Natural killer cell treated with Interleukin-12 subunit alpha and Interleukin-12 subunit beta and Interleukin-15 and Interleukin-18, amount 100 ng/mL, for 72 hours (primary cell): ENCODE measurements at regions not wholly inside any gene's neighbourhood (a gene's known extent, or its start where the extent isn't known, plus 50 kb on each side); places are given as distances from the start of the nearest gene placed in this dataset.
A peak's percentile ranks its signal among the peaks of the same experiment; 100 is the strongest.

Source experiments
- ATAC-seq, 2 donors: fragments of 150-1000 bp; cut with Tn5 transposase in 1 of 2; sonication (Bioruptor Pico), chemical (Tn5 transposase) in 1 of 2; 2 replicates each; pipeline ENCODE4 v1.10.0; 2021
- DNase-seq: peaks from one replicate; pipeline ENCODE4 v3.0.0; 2022; ENCODE audit warnings: low spot score
- H3K27ac Mint-ChIP-seq, 2 donors: 1 replicate in 1 of 2; 2 replicates in 1 of 2; pipeline ENCODE4 v1.8.0; 2022; ENCODE audit warnings: mixed read lengths in 2 of 2, mild to moderate bottlenecking in 1 of 2, moderate library complexity in 1 of 2
- H3K27me3 Mint-ChIP-seq, 2 donors: 1 replicate in 1 of 2; 2 replicates in 1 of 2; pipeline ENCODE4 v1.8.0; 2022; ENCODE audit warnings: mixed read lengths in 2 of 2
- H3K36me3 Mint-ChIP-seq: one replicate; pipeline ENCODE4 v1.8.0; 2022; ENCODE audit warnings: mixed read lengths
- H3K4me1 Mint-ChIP-seq, 2 donors: 1 replicate in 1 of 2; 2 replicates in 1 of 2; pipeline ENCODE4 v1.8.0; 2022; ENCODE audit warnings: low read depth in 2 of 2, mixed read lengths in 2 of 2, mild to moderate bottlenecking in 1 of 2
- H3K4me3 Mint-ChIP-seq: one replicate; pipeline ENCODE4 v1.8.0; 2022; ENCODE audit warnings: mixed read lengths
- H3K9me3 Mint-ChIP-seq: 2 replicates; pipeline ENCODE4 v1.8.0; 2022; ENCODE audit warnings: mixed read lengths

DNA sequence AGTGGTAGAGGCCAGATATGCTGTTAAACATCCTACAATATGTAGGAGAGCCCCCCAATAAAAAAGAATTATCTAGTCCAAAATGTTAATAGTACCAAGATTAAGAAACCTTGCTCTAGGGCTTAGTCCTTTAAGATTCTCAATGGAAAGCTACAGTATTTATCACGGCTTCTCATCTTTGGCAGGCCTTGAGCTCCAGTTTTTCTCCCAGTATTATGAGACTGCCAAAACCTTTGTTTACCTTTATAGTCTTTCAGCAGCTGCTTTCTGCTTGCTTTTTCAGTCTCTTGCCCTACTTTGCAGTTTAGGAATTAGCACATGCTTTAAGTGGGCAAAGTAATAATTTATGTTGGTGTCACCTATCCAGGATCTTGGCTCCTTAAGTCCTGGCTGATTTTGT lies 59.7 kb downstream of the NHLRC1 start:
- Mint-ChIP-seq H3K27me3 (peaks cover 2 to 7% of the 10 kb centered on the region in 2 donors), H3K4me3 (no peak overlapping the region), H3K36me3 (no peaks in the 10 kb centered on the region), H3K4me1 (no peaks in the 10 kb centered on the region), H3K27ac (no peak overlapping the region), H3K9me3 (no peaks in the 10 kb centered on the region)
- DNase-seq (no peak), ATAC-seq (no peak)

DNA sequence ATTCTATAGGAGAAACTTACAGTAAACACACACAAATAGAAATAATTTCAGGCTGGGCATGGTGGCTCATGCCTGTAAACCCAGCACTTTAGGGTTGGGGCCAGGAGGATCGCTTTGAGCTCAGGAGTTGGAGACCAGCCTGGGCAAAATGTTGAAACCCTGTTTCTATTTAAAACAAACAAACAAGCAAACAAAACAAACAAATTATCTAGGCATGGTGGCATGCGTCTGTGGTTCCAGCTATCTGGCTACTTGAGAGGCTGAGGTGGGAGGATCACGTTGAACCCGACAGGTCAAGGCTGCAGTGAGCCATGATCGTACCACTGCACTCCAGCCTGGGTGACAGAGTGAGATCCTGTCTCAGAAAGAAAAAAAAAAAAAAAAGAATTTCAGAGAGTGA lies 64.0 kb downstream of the NHLRC1 start:
- no peak for ATAC-seq
- no peaks in the 10 kb centered on the region for H3K4me1 Mint-ChIP-seq

DNA sequence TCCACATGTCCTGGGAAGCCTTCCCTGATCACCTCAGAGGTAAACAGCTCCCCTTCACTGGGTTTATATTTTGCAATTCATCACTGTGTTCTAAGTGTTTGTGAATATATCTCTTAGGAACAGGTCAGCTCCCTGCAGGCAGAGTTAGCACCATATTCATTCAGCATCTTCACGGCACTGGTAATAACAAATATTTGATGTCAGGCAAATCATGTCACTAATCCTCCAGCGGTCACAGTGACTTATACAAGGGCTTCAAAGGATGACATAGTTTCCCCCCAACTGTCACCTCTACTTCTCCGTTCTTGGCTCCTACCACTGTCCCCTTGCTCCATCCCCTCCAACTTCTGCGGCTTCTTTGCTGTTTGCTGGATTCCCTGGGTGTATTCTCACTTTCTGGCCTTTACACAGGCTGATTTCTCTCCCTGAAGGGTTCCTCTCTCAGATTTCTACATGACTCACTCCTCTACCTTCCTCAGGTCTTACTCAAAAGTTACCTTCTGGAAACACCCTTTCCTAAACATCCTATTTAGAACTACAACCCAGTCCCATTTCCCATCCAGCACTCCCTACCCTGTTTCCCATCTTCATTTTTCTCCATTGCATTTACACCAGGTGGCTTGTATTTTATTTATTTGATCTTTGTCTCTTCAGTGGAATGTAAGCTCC lies 66.6 kb downstream of the NHLRC1 start:
- Mint-ChIP-seq H3K4me1 (no peaks in the 10 kb centered on the region), H3K27me3 (peaks cover 8 to 26% of the 10 kb centered on the region in 2 donors), H3K9me3 (no peaks in the 10 kb centered on the region), H3K27ac (no peak overlapping the region), H3K36me3 (no peaks in the 10 kb centered on the region), H3K4me3 (no peak overlapping the region)
- ATAC-seq (no peak), DNase-seq (no peak)

More for the DNA sequence above, 64.0 kb downstream of the NHLRC1 start:
- H3K27me3 Mint-ChIP-seq = peaks cover 5 to 17% of the 10 kb centered on the region in 2 donors
- H3K27ac Mint-ChIP-seq = no peak overlapping the region
- DNase-seq = no peak
- H3K4me3 Mint-ChIP-seq = no peak overlapping the region
- no peaks in the 10 kb centered on the region for H3K9me3 Mint-ChIP-seq
- no peaks in the 10 kb centered on the region for H3K36me3 Mint-ChIP-seq

DNA sequence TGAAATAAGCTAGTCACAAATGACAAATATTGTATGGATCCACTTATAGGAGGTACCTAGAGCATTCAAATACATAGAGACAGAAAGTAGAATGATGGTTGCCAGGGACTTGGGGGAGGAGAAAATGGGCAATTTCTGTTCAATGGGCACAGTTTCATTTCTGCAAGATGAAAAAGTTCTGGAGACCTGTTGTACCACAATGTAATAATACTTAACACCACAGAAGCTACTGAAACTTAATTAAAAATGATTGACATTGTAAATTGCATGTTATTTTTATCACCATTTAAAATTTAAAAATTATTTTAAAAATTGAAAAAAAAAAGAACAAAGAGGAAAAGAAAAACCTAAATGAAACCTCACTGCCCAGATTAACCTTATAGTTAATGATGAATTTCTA lies 67.4 kb downstream of the NHLRC1 start:
- Mint-ChIP-seq H3K4me1 (no peaks in the 10 kb centered on the region), H3K4me3 (no peak overlapping the region), H3K27me3 (peaks cover 8 to 26% of the 10 kb centered on the region in 2 donors), H3K36me3 (no peaks in the 10 kb centered on the region), H3K27ac (no peak overlapping the region), H3K9me3 (no peaks in the 10 kb centered on the region)
- ATAC-seq = no peak
- no peak for DNase-seq

DNA sequence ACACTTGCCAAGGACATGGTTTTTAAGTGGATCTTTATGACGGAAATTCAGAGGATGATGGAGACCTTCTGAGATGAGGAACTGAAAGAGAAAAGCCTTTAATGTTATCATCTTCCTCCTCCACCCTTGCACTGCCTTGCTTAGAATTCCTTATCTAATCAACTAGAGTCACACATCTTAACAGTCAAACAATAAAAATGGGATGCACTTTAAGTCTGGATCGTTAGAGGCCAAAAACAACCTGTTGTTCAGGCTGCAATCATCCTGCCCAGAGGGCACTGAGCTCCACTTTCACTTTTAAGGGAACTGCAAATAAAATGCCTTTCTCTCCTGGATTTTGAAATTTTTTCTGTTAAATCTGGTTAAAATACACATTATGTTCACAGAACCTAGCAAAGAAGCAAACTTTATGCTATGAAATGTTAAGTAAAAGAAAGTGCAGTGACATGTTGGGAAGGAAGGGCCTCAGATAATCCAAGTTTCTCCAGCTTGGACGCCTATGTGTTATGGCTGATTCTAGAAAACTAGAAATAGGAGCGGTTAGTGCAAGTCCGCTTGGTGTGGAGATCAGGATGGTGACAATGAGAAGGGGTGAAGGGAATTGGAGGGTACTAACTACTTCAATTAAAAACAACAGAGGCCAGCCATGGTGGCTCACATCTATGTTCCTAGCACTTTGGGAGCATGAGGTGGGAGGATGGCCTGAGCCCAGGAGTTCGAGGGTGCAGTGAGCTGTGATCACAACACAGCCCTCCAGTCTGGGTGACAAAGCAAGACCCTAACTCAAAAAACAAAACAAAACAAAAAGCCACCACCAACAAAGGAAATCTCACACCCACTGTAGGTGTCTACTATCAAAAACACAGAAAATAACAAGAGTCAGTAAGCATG lies 66.4 kb upstream of the KIF13A start:
- Mint-ChIP-seq H3K4me3 (no peak overlapping the region), H3K27me3 (peaks cover 6 to 26% of the 10 kb centered on the region in 2 donors), H3K9me3 (no peaks in the 10 kb centered on the region), H3K27ac (no peak overlapping the region), H3K4me1 (peaks cover 0 to 5% of the 10 kb centered on the region in 2 donors), H3K36me3 (no peaks in the 10 kb centered on the region)
- ATAC-seq = no peak
- no peak for DNase-seq

DNA sequence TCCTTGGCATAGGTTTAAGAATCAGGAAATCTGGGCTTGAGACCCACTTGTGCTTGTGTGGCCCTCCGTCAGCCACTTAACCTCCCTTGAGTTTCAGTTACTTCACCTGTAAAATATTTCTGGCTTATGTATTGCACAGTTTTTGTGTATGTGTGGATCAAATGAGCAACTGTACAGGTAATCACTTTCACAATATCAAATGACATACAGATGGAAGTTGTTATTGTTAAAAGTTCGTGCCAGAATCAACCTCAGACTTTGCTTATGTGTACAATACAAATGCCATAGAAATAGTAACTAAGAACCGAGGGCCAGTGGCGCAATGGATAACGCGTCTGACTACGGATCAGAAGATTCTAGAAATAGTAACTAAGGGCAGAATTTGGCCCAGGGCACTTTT lies 65.6 kb upstream of the KIF13A start:
- H3K27me3 Mint-ChIP-seq = peaks cover 6 to 28% of the 10 kb centered on the region in 2 donors
- H3K27ac Mint-ChIP-seq = no peak overlapping the region
- no peak overlapping the region for H3K4me3 Mint-ChIP-seq
- peaks cover 0 to 9% of the 10 kb centered on the region in 2 donors for H3K4me1 Mint-ChIP-seq
- no peaks in the 10 kb centered on the region for H3K36me3 Mint-ChIP-seq
- no peak for DNase-seq
- no peak for ATAC-seq
- no peaks in the 10 kb centered on the region for H3K9me3 Mint-ChIP-seq

DNA sequence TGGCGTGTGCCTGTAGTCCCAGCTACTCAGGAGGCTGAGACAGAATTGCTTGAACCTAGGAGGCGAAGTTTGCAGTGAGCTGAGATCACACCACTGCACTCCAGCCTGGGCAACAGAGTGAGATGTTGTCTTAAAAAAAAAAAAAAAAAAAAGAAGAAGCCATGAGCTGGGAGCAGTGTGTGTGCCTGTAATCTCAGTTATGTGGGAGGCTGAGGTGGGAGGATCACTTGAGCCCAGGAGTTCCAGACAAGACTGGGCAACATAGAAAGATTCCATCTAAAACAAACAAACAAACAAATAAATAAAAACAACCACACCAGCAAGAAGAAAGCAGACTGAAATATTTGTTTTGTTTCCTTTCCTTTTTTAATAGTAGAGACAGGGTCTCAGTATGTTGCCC lies 62.2 kb upstream of the KIF13A start:
- Mint-ChIP-seq H3K27me3 (peaks cover 3 to 35% of the 10 kb centered on the region in 2 donors), H3K9me3 (no peaks in the 10 kb centered on the region), H3K36me3 (no peaks in the 10 kb centered on the region), H3K27ac (peak overlapping the region in 1 of 2 donors; percentile 63), H3K4me3 (no peak overlapping the region), H3K4me1 (peaks cover 0 to 9% of the 10 kb centered on the region in 2 donors)
- no peak for ATAC-seq
- DNase-seq = no peak

DNA sequence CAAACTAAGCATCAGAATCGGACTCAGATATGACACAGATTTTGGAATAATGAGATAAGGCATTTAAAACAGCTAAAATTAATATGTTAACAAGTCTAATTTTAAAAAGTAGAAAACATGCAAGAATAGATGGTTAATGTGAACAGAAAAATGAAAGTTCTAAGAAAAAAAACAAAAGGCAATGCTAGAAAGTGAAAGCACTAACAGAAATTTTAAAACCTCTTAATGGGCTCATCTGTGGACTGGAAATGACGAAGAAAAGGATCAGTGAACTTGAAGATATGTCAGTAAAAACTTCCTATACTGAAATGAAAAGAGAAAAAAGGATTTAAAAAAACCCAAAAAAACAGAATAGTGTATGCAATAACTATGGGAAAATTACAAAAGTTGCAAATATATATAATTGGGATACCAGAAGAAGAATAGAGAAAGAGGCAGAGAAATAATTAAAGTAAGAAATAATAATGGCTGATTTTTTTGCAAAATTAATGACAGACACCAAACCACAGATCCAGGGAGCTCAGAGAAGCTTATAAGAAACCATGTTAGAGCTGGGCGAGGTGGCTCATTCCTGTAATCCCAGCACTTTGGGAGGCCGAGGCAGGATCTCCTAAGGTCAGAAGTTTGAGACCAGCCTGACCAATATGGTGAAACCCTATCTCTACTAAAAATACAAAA lies 61.7 kb upstream of the KIF13A start:
- DNase-seq (no peak), ATAC-seq (no peak)
- Mint-ChIP-seq H3K27ac (peak overlapping the region in 1 of 2 donors; percentile 63), H3K4me3 (no peak overlapping the region), H3K4me1 (peaks cover 0 to 9% of the 10 kb centered on the region in 2 donors), H3K27me3 (peaks cover 3 to 31% of the 10 kb centered on the region in 2 donors), H3K36me3 (no peaks in the 10 kb centered on the region), H3K9me3 (no peaks in the 10 kb centered on the region)

DNA sequence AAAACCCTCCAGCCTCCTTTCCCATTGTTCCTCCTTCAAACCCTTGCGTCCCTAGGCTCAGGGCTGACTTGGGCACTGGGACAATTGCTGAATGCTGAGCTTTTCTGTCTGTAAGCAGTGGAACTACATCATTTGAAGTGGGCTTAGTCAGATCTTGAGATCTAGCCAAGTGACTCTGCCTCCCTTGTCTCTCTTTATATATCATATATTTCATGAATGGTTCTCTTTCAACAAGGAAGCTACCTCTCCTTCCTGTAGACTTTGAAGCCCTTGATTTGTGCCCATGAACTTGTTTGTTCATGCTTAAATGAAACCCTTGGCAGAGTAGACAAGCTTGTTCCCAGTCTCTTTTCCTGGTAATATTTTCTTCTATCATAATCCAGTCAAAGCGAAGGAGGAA lies 60.0 kb upstream of the KIF13A start:
- ATAC-seq = no peak
- no peaks in the 10 kb centered on the region for H3K36me3 Mint-ChIP-seq
- peaks cover 0 to 9% of the 10 kb centered on the region in 2 donors for H3K4me1 Mint-ChIP-seq
- H3K9me3 Mint-ChIP-seq = no peaks in the 10 kb centered on the region
- no peak for DNase-seq
- peaks cover 0 to 19% of the 10 kb centered on the region in 2 donors for H3K27me3 Mint-ChIP-seq
- no peak overlapping the region for H3K27ac Mint-ChIP-seq
- H3K4me3 Mint-ChIP-seq = no peak overlapping the region

DNA sequence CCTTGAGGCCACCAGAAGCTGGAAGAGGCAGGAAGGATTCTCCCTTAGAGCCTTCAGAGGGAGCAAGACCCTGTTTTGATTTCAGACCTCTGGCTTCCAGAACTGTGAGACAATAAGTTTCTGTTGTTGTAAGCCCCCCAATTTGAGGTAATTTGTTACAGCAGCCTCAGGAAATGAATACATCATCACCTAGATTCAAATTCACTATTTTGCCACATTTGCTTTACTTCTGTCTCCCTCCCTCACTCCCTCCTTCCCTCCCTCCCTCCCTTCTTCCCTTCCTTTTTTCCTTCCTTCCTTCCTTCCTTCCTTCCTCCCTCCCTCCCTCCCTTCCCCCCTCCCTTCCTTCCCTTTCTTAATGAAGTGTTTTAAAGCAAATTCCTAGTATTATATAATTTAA lies 58.1 kb upstream of the KIF13A start:
- peaks cover 8 to 9% of the 10 kb centered on the region in 2 donors for H3K4me1 Mint-ChIP-seq
- H3K9me3 Mint-ChIP-seq = no peaks in the 10 kb centered on the region

DNA sequence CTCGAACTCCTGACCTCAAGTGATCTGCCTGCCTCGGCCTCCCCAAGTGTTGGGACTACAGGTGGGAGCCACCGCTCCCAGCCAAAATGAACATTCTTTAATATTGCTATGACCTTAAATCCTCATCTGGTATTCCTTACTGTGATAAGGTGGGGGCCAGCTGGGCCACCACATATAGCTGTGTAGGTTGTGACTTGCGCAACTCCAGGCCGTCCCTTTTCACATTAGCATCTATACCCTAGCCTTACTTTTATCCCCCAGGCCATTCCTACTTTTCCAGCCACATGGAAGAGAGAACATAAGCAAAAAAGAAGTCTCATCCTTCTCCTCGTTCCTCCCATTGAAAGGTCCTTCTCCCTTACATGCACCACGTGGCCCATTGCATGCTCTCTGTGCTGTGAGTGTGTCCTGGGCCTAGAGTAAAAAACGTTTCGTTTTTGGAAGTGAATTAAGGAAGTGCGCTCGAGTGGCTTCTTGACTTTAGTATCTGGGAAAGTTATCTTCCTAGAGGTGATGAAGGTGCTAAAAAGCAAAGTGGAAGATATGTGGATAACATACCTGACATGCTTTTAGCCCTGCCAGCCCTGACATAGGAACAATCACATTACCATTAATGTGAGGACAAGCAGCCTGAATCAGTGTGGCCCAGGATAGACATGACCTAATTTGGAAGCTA lies 56.8 kb upstream of the KIF13A start:
- Mint-ChIP-seq H3K9me3 (no peaks in the 10 kb centered on the region), H3K4me1 (peaks cover 8% of the 10 kb centered on the region in 2 donors), H3K27ac (no peak overlapping the region), H3K27me3 (peaks cover 0 to 22% of the 10 kb centered on the region in 2 donors), H3K36me3 (no peaks in the 10 kb centered on the region), H3K4me3 (no peak overlapping the region)
- DNase-seq = no peak
- no peak for ATAC-seq

More for the DNA sequence above, 58.1 kb upstream of the KIF13A start:
- no peaks in the 10 kb centered on the region for H3K36me3 Mint-ChIP-seq
- no peak overlapping the region for H3K4me3 Mint-ChIP-seq
- ATAC-seq = no peak
- no peak overlapping the region for H3K27ac Mint-ChIP-seq
- no peak for DNase-seq
- H3K27me3 Mint-ChIP-seq = peaks cover 0 to 24% of the 10 kb centered on the region in 2 donors

DNA sequence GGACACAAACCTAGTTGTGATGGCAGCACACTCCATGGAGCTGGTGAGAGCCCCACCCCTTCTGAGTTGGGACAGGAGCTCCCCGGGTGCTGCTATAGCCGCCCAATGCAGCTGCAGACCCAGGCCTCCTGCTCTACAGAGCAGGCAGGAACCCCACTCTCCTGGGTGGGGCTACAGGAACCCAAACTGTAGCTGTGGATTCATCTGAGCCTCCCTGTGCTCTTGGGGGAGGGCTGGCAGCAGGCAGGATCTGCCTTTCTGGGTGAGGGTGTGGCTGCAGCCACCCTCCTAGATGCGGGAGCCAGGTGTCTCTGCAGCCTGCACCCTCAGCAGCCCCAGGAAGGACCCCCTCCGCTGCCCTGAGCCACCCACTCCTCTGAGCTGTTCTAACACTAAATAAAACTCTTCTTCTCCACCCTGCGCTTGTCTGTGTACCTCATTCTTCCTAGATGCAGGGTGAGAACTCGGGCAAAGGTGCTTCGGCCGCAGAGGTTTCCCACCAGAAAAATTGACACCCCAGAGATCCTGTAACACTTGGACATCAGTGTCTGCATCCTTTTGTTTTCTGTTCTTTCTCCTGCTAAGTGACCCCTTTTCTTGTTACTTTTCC lies 55.2 kb upstream of the KIF13A start:
- Mint-ChIP-seq H3K4me3 (no peak overlapping the region), H3K36me3 (no peaks in the 10 kb centered on the region), H3K27me3 (peaks cover 0 to 14% of the 10 kb centered on the region in 2 donors), H3K27ac (no peak overlapping the region), H3K9me3 (no peaks in the 10 kb centered on the region), H3K4me1 (peaks cover 0 to 8% of the 10 kb centered on the region in 2 donors)
- DNase-seq (no peak), ATAC-seq (peak; percentile 28 to 31)

DNA sequence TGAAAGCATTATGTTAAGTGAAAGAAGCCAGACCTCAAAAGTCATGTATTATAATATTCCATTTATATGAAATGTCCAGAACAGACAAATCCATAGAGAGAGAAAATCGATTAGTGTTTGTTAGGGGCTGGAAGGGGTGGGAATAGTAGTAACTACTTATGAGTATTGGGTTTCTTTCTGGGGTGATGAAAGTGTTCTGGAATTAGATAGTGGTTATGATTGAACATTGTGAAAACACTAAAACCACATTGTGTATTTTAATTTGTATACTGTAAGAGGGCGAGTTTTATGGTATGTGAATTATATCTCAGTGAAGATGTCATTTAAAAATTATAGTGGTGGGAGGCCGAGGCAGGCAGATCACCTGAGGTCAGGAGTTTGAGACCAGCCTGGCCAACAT lies 52.0 kb upstream of the KIF13A start:
- Mint-ChIP-seq H3K9me3 (no peaks in the 10 kb centered on the region), H3K27me3 (peaks cover 4 to 17% of the 10 kb centered on the region in 2 donors), H3K4me3 (no peak overlapping the region), H3K4me1 (peaks cover 0 to 8% of the 10 kb centered on the region in 2 donors), H3K36me3 (no peaks in the 10 kb centered on the region), H3K27ac (no peak overlapping the region)
- DNase-seq = no peak
- ATAC-seq = no peak
